ENCODE measurements at regions not wholly inside any gene's neighbourhood (a gene's known extent, or its start where the extent isn't known, plus 50 kb on each side); places are given as distances from the start of the nearest gene placed in this dataset.

DNA sequence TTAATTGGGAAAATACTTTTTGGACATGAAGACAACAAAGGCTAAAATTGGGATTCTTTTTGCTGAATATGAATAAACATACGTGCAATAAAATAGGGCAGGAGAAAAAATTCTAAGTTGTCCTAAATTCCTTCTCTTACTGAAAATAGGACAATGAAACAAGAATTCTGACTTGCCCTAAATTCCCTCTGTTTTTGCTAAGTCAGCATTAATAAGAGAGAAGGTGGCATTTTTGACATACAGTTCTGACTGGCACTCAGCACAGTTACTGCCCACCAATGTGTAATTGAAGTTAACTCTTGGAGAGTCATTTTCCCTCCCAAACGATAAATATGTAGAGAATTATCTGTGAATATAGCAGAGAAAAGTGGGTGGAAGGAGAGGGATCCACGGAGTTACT is 1021.1 kb upstream of the CDH8 start:
- H3K4me2 ChIP-seq (ENCODE audit: low read length): no peak overlapping the region
- no peaks in the 10 kb centered on the region for H3K27me3 ChIP-seq (ENCODE audit: control insufficient read depth, insufficient read depth, low read length)
- H3K36me3 ChIP-seq (ENCODE audit: insufficient read depth, low read length): no peaks in the 10 kb centered on the region
- no peak overlapping the region for H3K4me3 ChIP-seq (ENCODE audit: low read length)
- no peak overlapping the region for H3K9ac ChIP-seq (ENCODE audit: low read depth, low read length)
- peaks cover 10% of the 10 kb centered on the region for H3K9me3 ChIP-seq (replicated peaks; ENCODE audit: low read length)
- H3K4me1 ChIP-seq (ENCODE audit: control insufficient read depth, insufficient read depth, low read length): no peaks in the 10 kb centered on the region

GRCh38 chr16:63050391-63050790 is 1014.2 kb upstream of the CDH8 start:
- Histone ChIP-seq H3K9me3 (replicated peaks; ENCODE audit: low read length) (no peaks in the 10 kb centered on the region), H3K4me2 (ENCODE audit: low read length) (no peak overlapping the region), H3K4me3 (ENCODE audit: low read length) (no peak overlapping the region), H3K27me3 (ENCODE audit: control insufficient read depth, insufficient read depth, low read length) (no peaks in the 10 kb centered on the region), H3K4me1 (ENCODE audit: control insufficient read depth, insufficient read depth, low read length) (no peaks in the 10 kb centered on the region), H3K9ac (ENCODE audit: low read depth, low read length) (no peak overlapping the region), H3K36me3 (ENCODE audit: insufficient read depth, low read length) (no peaks in the 10 kb centered on the region)

- peaks cover 1% of the 10 kb centered on the region for H3K9me3 ChIP-seq (replicated peaks; ENCODE audit: low read length)
- H3K4me3 ChIP-seq (ENCODE audit: low read length): no peak overlapping the region
- no peaks in the 10 kb centered on the region for H3K4me1 ChIP-seq (ENCODE audit: control insufficient read depth, insufficient read depth, low read length)
- H3K27me3 ChIP-seq (ENCODE audit: control insufficient read depth, insufficient read depth, low read length): no peaks in the 10 kb centered on the region
- H3K4me2 ChIP-seq (ENCODE audit: low read length): no peak overlapping the region
- H3K36me3 ChIP-seq (ENCODE audit: insufficient read depth, low read length): no peaks in the 10 kb centered on the region
- no peak overlapping the region for H3K9ac ChIP-seq (ENCODE audit: low read depth, low read length)
Measured at GRCh38 chr16:63038397-63039106, 1002.3 kb upstream of the CDH8 start.

- H3K27me3 ChIP-seq (ENCODE audit: control insufficient read depth, insufficient read depth, low read length): no peaks in the 10 kb centered on the region
- no peak overlapping the region for H3K9ac ChIP-seq (ENCODE audit: low read depth, low read length)
- H3K4me1 ChIP-seq (ENCODE audit: control insufficient read depth, insufficient read depth, low read length): no peaks in the 10 kb centered on the region
- no peak overlapping the region for H3K4me3 ChIP-seq (ENCODE audit: low read length)
- H3K9me3 ChIP-seq (replicated peaks; ENCODE audit: low read length): peaks cover 4% of the 10 kb centered on the region
- H3K36me3 ChIP-seq (ENCODE audit: insufficient read depth, low read length): no peaks in the 10 kb centered on the region
- H3K4me2 ChIP-seq (ENCODE audit: low read length): no peak overlapping the region
Measured at GRCh38 chr16:63037761-63038396, 1001.6 kb upstream of the CDH8 start.

DNA sequence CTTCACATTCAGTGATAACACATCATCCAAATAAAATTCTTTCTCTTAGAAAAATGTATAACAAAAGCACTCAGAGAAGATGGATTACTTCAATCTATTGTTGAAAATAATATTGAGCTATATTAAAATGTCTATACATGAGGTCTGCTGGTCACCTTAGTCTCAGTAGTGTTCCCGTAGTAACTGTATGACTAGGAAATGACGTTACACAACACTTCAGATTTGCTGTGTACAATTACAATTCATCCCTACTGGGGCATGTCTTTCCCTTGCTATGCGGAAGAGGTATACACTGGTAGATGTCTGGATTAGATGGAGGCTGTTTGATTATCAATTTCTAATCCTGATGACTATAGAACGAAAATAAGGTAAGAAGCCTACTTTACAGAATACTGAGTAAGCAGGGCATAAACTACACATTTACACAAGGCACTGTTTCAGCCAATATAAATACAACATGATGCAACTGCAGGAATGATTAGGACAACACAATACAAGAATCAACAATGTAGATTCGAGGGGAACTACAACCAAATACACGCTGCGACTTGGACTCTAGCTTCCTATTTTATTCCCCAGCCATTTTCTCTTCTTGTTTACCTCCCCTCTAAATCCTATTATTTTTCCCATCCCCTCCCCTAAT is 982.5 kb upstream of the CDH8 start:
- H3K36me3 ChIP-seq (ENCODE audit: insufficient read depth, low read length): no peaks in the 10 kb centered on the region
- no peaks in the 10 kb centered on the region for H3K9me3 ChIP-seq (replicated peaks; ENCODE audit: low read length)
- no peak overlapping the region for H3K9ac ChIP-seq (ENCODE audit: low read depth, low read length)
- no peaks in the 10 kb centered on the region for H3K4me1 ChIP-seq (ENCODE audit: control insufficient read depth, insufficient read depth, low read length)
- no peak overlapping the region for H3K4me2 ChIP-seq (ENCODE audit: low read length)
- no peak overlapping the region for H3K4me3 ChIP-seq (ENCODE audit: low read length)
- H3K27me3 ChIP-seq (ENCODE audit: control insufficient read depth, insufficient read depth, low read length): no peaks in the 10 kb centered on the region

DNA sequence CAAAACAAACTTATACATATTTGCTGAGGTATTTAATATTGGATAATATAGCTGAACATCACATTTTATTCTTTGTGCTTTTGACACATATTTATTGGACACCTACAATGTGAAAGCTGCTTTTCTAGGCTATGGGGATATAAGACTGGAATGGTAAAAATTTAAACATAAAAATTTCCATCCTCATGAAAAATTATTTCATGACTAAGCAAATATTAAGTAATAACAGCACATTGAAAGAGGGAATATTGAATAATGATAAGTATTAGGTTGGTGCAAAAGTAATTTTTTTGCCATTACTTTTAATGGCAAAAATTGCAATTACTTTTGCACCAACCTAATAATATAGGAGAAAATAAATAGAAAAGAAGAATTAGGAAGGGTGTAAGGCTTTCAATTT is 972.5 kb upstream of the CDH8 start:
- H3K4me2 ChIP-seq (ENCODE audit: low read length): no peak overlapping the region
- H3K9ac ChIP-seq (ENCODE audit: low read depth, low read length): no peak overlapping the region
- peaks cover 8% of the 10 kb centered on the region for H3K9me3 ChIP-seq (replicated peaks; ENCODE audit: low read length)
- no peak overlapping the region for H3K4me3 ChIP-seq (ENCODE audit: low read length)
- H3K36me3 ChIP-seq (ENCODE audit: insufficient read depth, low read length): no peaks in the 10 kb centered on the region
- no peaks in the 10 kb centered on the region for H3K4me1 ChIP-seq (ENCODE audit: control insufficient read depth, insufficient read depth, low read length)
- no peaks in the 10 kb centered on the region for H3K27me3 ChIP-seq (ENCODE audit: control insufficient read depth, insufficient read depth, low read length)

DNA sequence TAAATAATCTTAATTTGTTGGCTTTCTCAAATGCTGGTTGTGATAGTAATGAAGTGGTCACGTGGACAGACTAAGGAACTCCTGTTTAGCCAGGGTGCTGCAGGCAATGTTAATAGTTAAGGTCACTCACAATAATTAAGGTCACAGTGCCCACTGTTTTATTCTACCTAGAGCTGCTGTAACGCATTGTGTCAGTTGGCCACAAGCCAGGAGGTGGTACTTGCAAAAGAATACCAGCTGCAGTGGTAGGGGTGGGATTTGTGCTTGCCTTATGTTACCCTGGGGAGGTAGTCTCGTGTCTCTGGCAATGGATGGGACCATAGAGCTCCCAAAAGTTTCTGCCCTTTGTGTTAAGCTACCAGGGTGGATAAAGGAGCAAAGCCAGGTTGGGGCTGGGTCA is 969.1 kb upstream of the CDH8 start:
- Histone ChIP-seq H3K9me3 (replicated peaks; ENCODE audit: low read length) (peaks cover 8% of the 10 kb centered on the region), H3K4me3 (ENCODE audit: low read length) (no peak overlapping the region)

DNA sequence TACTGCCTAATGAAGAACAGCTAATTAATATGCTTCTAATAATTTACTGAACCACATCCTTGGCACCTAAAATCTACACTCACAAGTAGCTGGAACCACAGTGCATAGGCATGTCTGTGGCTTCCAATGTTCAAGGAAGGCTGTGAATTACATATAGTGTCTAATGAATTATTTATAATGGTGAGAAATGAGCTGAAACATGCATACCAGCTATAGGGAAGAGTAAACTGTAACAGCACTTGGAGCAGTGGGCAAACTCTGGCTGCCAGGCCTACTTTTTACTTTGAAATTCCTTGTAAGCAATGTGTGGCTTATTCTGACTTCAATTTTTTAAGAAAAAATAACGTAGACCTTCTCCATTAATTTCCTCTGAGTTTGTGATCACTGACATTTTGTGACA is 953.2 kb upstream of the CDH8 start:
- Histone ChIP-seq H3K36me3 (ENCODE audit: insufficient read depth, low read length) (no peaks in the 10 kb centered on the region), H3K9ac (ENCODE audit: low read depth, low read length) (no peak overlapping the region), H3K27me3 (ENCODE audit: control insufficient read depth, insufficient read depth, low read length) (no peaks in the 10 kb centered on the region), H3K4me3 (ENCODE audit: low read length) (no peak overlapping the region), H3K9me3 (replicated peaks; ENCODE audit: low read length) (no peaks in the 10 kb centered on the region), H3K4me1 (ENCODE audit: control insufficient read depth, insufficient read depth, low read length) (no peaks in the 10 kb centered on the region), H3K4me2 (ENCODE audit: low read length) (no peak overlapping the region)

More for the DNA sequence above, 969.1 kb upstream of the CDH8 start:
- H3K27me3 ChIP-seq (ENCODE audit: control insufficient read depth, insufficient read depth, low read length): no peaks in the 10 kb centered on the region
- H3K36me3 ChIP-seq (ENCODE audit: insufficient read depth, low read length): no peaks in the 10 kb centered on the region
- no peaks in the 10 kb centered on the region for H3K4me1 ChIP-seq (ENCODE audit: control insufficient read depth, insufficient read depth, low read length)
- H3K9ac ChIP-seq (ENCODE audit: low read depth, low read length): no peak overlapping the region
- no peak overlapping the region for H3K4me2 ChIP-seq (ENCODE audit: low read length)

- no peaks in the 10 kb centered on the region for H3K36me3 ChIP-seq (ENCODE audit: insufficient read depth, low read length)
- no peaks in the 10 kb centered on the region for H3K4me1 ChIP-seq (ENCODE audit: control insufficient read depth, insufficient read depth, low read length)
- no peak overlapping the region for H3K4me3 ChIP-seq (ENCODE audit: low read length)
- H3K9me3 ChIP-seq (replicated peaks; ENCODE audit: low read length): no peaks in the 10 kb centered on the region
- no peaks in the 10 kb centered on the region for H3K27me3 ChIP-seq (ENCODE audit: control insufficient read depth, insufficient read depth, low read length)
- no peak overlapping the region for H3K9ac ChIP-seq (ENCODE audit: low read depth, low read length)
- H3K4me2 ChIP-seq (ENCODE audit: low read length): no peak overlapping the region
Measured at GRCh38 chr16:62985722-62986121, 949.5 kb upstream of the CDH8 start.

DNA sequence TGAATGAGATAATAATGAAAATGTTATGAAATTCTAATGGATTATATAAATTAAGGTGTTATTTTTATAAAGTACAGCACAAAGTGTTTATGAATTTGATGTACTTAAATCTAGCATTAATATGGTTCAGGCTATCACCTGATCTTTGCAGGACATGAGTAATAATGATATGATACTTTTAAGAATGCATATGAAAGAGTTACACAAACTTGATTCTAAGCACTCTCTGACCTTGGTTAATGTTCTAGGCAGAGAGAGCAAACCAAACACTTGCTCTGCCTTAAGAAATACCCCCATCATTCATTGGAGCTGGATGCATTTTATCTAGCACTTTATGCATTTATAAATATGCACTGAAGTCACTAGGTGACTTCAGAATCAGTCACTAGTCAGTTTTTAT is 942.2 kb upstream of the CDH8 start:
- Histone ChIP-seq H3K27me3 (ENCODE audit: control insufficient read depth, insufficient read depth, low read length) (no peaks in the 10 kb centered on the region), H3K4me1 (ENCODE audit: control insufficient read depth, insufficient read depth, low read length) (no peaks in the 10 kb centered on the region), H3K4me3 (ENCODE audit: low read length) (no peak overlapping the region), H3K4me2 (ENCODE audit: low read length) (no peak overlapping the region), H3K9me3 (replicated peaks; ENCODE audit: low read length) (peaks cover 3% of the 10 kb centered on the region), H3K9ac (ENCODE audit: low read depth, low read length) (no peak overlapping the region), H3K36me3 (ENCODE audit: insufficient read depth, low read length) (no peaks in the 10 kb centered on the region)

DNA sequence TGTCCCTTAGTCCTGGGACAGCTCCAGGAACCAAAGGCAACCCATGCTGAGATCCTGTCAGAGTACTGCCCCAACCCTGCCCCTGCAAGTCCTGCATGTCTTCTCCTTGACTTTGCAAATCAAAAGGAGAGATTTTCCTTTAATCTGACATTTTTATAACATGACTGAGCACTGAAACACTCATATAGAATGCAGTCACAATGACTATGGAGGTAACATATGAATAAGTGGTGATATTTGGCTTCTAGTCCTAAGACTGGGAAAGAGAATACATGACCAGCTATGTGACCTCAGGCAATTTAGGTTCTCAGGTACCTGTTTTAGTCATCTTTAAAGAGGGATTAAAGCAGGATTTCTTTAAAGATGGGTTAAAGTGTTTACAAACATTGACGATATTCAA is 941.6 kb upstream of the CDH8 start:
- no peak overlapping the region for H3K9ac ChIP-seq (ENCODE audit: low read depth, low read length)
- H3K4me3 ChIP-seq (ENCODE audit: low read length): no peak overlapping the region
- no peaks in the 10 kb centered on the region for H3K27me3 ChIP-seq (ENCODE audit: control insufficient read depth, insufficient read depth, low read length)
- H3K4me1 ChIP-seq (ENCODE audit: control insufficient read depth, insufficient read depth, low read length): no peaks in the 10 kb centered on the region
- peaks cover 3% of the 10 kb centered on the region for H3K9me3 ChIP-seq (replicated peaks; ENCODE audit: low read length)
- no peak overlapping the region for H3K4me2 ChIP-seq (ENCODE audit: low read length)
- no peaks in the 10 kb centered on the region for H3K36me3 ChIP-seq (ENCODE audit: insufficient read depth, low read length)

DNA sequence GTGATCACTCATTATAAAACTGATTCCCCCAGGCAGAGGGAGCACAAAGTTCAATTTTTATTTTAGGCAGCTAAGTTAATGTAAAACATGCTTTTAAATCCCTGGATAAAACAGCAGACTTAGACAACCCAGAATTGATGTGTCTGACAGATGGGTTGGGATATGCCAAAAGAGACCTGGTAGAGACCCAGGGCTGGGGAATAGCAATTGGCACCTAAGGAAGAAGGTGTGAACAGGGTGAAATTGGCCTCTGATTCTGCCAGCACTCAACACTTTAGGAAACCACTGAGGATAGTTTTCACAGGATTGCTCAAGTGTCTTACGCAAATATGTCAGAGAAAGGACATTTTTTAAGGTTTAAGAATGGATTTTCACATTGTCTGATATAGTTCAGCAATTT is 938.2 kb upstream of the CDH8 start:
- Histone ChIP-seq H3K27me3 (ENCODE audit: control insufficient read depth, insufficient read depth, low read length) (no peaks in the 10 kb centered on the region), H3K4me2 (ENCODE audit: low read length) (no peak overlapping the region), H3K4me1 (ENCODE audit: control insufficient read depth, insufficient read depth, low read length) (no peaks in the 10 kb centered on the region), H3K36me3 (ENCODE audit: insufficient read depth, low read length) (no peaks in the 10 kb centered on the region), H3K9me3 (replicated peaks; ENCODE audit: low read length) (peaks cover 3% of the 10 kb centered on the region), H3K4me3 (ENCODE audit: low read length) (no peak overlapping the region), H3K9ac (ENCODE audit: low read depth, low read length) (no peak overlapping the region)
